T47D (cell line): ENCODE measurements at regions not wholly inside any gene's neighbourhood (a gene's known extent, or its start where the extent isn't known, plus 50 kb on each side); places are given as distances from the start of the nearest gene placed in this dataset.
"Not testable (repeated sequence)": the region's sequence is repeated elsewhere in the genome, so short reads cannot be mapped to it uniquely, and the experiment has no call there.

ENCODE experiments used
- DNase-seq, 2 experiments: peaks; one replicate each; pipeline versions ENCODE4 v3.0.0 to v3.0.0-alpha.2; 2011 to 2012; ENCODE audit warnings: low read depth in 1 of 2, low spot score in 1 of 2
- JUND ChIP-seq: IDR thresholded peaks from 2 replicates; pipeline ENCODE4 v1.6.1; 2012; ENCODE audit warnings: low read depth
- in situ Hi-C: cut with HindIII; loops from 2 replicates; pipeline ENCODE4 v1.10.0; 2016; ENCODE audit warnings: low sequenced_read_pairs, low pct_unique_long_range_greater_than_20kb

DNA sequence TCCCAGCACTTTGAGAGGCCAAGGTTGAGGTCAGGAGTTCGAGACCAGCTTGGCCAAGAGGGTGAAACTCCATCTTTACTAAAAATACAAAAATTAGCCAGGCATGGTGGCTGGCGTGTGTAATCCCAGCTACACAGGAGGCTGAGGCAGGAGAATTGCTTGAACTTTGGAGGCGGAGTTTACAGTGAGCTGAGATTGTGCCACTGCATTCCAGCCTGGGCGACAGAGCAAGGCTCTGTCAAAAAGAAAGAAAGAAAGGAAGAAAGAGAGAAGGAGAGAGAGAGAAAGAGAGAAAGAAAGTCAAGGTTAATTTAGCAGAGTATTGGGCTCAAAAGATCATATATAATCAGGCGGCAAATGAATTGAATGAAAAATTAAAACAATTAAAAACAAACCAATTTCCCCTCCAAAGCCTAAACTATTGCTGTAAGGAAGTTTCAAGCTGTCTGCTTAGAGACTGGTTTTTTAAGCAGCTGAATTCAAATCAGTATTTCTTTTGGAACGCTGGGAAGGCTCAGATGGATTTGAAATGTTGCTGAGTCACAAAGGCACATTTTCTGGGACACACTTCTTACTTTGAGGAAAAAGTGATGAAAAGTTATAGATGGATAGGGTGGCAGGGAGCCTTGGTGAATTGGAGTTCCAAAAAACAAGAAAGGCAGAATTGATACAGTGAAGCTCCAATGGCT lies 81.3 kb upstream of the BHLHE40 start:
- in situ Hi-C loops = no loop called here
- DNase-seq = no peak
- TF ChIP-seq JUND = no peak

DNA sequence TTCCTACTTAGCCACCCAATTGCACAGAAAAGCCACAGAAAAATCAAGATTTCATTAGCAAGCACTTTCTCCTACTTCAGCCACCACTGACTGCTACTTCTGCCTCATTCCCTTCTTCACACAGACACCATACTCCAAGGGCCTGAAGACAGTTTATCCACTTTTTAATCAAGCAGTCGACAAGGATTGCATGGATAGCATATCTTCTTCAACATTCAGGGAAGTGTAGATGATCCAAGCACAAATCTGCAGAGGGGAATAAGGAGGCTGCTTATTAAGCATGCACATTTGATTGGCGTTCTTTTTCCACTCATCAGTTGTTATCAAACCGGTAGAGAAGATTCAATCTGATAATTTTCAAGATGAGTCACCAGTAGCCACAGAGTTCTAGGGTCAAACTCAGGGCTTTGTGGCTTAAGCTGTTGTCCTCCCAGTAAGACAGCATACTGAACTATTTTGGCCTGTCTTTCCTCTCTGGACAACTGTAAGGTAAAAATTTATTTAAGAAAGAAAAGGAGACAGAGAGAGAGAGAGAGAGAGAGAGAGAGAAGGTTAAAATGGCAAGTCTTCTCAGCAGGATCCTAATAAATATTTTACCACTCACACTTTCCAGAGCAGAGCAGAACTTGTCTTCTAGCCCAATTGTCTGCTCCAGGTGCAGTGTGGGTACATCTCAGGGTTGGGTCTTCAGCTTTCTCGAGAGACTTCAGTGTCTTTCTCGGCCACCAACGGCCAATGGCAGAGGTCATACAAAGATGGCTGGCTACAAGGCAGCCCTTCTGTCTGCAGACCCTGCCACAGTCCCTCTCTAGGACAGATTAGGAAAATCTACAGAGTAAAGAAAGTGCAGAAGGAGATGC lies 80.6 kb upstream of the BHLHE40 start:
- no peak for TF ChIP-seq JUND
- no peak for DNase-seq
- in situ Hi-C loops = no loop called here

- in situ Hi-C loops = no loop called here
- no peak for TF ChIP-seq JUND
- no peak for DNase-seq
These were observed 79.5 kb upstream of the BHLHE40 start for GRCh38 chr3:4899710-4900109.

DNA sequence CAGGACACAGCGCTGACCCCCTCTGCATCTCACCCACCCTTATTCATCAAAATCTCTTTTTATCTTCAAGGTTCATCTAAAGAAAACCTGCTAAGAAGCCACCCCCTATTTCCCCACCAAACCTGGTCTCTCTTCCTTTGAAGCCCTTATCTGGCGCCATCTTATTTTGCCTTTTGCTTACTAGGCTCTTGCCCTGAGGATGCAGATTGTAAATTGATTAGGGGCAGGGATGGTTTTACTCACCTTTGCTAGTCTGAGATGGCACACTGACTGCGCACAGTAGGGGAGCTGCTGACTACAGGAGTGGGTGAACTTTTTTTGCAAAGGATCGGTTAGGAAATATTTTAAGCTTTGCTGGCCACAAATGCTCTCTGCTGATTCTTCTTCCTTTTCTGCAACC lies 78.9 kb upstream of the BHLHE40 start:
- TF ChIP-seq JUND = no peak
- DNase-seq = no peak
- in situ Hi-C loops = no loop called here

DNA sequence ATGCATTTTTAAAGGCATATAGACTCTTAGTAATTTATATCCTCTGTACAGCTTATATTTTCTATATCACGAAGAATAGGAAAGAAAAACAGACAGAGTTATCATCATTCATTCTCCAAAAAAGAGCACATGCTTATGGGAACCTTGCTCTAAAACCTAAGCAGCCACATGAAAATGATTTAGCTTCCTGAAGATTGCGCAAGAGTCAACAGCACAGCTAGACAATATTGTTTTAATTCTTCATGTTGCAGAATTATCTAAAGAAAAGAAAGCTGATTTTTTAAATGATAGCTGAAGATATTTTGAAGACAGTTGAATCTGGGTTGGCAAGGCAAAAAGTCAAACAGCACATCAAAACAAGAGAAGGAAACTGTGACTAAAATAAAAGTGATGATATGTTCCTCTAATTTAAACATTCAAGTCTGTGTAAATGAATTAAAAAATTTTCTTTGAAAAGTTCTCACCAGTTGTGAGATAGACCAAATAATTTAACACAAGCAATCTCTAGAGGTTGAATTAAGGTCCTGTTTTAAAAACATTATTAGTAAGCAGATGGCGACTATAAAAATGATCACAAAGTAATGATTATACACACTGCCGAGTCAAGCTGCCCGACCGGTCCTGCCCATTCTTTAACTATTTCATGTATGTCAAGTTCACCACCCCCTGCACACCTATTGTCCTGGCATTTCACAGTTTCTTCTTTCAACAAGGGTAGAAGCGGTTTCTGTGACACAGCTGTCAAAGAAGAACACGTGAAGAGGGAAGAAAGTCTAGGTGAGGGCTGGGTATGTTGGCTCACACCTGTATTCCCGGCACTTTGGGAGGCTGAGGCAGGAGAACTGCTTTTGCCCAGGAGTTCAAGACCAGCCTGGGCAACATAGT lies 74.2 kb upstream of the BHLHE40 start:
- in situ Hi-C loops = no loop called here
- no peak for TF ChIP-seq JUND
- peak in 1 of 2 experiments; percentile 67 for DNase-seq

DNA sequence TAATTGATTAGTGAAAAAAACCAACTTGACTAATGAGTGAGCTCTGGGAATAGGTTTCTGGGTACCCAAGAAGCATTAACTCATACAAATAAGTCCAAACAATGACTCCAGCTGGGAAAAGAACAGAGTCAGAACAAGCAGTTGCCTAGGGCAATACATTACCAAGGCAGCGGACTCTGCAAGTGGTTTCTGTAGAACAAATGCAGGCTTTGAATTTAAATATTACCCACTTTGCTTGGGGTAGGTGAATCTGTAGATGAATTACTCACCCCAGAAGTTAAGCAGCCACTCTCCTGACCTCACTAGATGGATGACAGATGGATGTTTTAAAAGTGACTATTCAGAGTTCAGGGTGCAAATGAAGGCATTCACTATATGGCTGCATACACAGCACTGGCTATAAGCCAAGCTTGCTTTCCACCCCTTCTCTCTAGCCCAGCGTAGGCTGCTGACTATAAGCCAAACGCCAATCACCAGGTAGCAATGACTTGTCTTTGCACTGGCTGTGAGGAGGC lies 73.1 kb upstream of the BHLHE40 start:
- peak in 1 of 2 experiments; percentile 63 for DNase-seq
- TF ChIP-seq JUND = no peak
- in situ Hi-C loops = no loop called here

DNA sequence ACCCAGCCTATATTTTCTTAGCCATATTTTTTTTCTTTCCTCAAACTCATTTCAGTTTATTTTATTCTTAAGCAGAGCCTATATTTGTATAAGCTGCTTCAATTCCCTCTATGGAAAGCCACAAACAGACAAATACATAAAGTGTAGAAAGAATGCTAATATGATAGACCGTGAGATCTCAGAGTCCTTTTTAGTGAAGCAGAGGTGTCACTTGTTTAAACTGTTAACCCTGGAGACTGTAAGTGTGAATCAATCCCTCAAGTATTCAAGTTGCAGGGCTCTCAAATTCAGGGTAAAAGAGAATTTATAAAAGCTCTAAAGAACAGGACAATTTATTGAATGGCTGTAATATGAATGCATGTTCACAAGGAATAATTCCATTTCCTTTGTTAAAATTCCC lies 72.2 kb upstream of the BHLHE40 start:
- in situ Hi-C loops = no loop called here
- TF ChIP-seq JUND = no peak
- DNase-seq = no peak

GRCh38 chr3:4907643-4908432 lies 71.4 kb upstream of the BHLHE40 start:
- DNase-seq = no peak
- no peak for TF ChIP-seq JUND
- in situ Hi-C loops = no loop called here

DNA sequence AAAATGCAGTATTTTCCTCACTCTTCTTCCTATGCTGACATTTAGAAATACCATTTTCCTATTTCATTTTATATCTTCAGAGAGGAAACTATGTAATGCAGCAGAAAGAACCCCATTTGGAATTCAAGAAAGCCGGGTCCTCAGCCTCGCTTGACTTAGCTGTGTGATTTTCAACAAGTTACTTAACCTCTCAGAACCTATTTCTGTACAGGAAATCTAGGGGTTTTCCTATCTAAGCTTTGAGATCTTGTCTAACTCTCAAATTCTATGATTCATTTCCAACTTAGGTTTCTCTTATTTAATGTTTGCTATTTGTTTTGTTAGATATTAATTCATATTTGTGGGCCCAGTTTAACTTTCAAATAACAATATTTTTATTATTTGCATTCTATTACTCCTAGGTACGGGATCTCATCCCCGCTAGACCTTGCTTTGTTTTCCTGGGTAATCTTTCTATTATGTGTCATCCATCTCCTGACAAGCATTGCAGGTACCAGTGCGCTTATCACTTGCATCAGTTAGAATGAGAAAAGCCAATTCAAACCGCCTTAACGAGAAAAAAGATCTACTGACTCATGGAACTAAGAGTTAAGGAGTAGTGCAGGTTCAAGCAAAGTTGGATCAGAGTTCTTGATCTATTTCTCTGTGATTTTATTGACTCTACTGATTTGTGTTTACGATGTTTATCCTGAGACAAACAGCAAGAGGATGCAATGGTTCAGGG lies 70.6 kb upstream of the BHLHE40 start:
- in situ Hi-C loops = no loop called here
- no peak for TF ChIP-seq JUND
- no peak for DNase-seq

DNA sequence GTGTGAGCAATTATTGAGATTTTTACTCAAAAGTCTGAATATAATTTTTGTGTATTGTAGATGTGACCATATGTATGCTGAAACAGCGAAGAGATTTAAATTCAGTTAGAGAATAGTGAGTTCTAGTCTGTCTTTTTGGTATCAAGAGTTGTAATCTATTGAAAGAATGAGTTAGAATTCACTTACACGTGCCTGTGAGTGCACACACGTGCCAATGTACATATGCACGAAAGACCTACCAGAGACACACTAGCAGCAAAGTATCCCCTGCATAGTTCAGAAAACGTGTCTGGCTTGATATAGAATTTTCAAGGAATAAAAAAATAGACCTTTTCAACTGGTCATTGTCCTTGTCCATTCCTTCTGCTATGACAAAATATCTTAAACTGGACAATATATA lies 64.8 kb upstream of the BHLHE40 start:
- in situ Hi-C loops = no loop called here

GRCh38 chr3:4921589-4921988 lies 57.6 kb upstream of the BHLHE40 start:
- in situ Hi-C loops, DNase-seq: not testable (repeated sequence)

More for the DNA sequence above, 64.8 kb upstream of the BHLHE40 start:
- no peak for DNase-seq
- no peak for TF ChIP-seq JUND

- no peak for DNase-seq
- no peak for TF ChIP-seq JUND
- in situ Hi-C loops = no loop called here
These were observed 52.3 kb upstream of the BHLHE40 start for GRCh38 chr3:4926892-4927291.
